Gastrocnemius medialis (tissue), 4 donors: ENCODE measurements at regions not wholly inside any gene's neighbourhood (a gene's known extent, or its start where the extent isn't known, plus 50 kb on each side); places are given as distances from the start of the nearest gene placed in this dataset.

ENCODE experiments used
- CTCF ChIP-seq, 5 experiments: fragments of 450-650 bp in 3 of 5; fragments of 200-600 bp in 2 of 5; sonication (generic) in 2 of 5; IDR thresholded peaks in 4 of 5; conservative IDR thresholded peaks in 1 of 5; 1 replicate in 4 of 5; 2 replicates in 1 of 5; pipeline ENCODE4 v1.5.1; 2016 to 2019; ENCODE audit warnings: antibody characterized with exemption in 5 of 5, mild to moderate bottlenecking in 3 of 5, moderate library complexity in 3 of 5
- POLR2A ChIP-seq, 2 donors: fragments of 450-650 bp; IDR thresholded peaks; one replicate each; pipeline ENCODE4 v1.6.1; 2017; ENCODE audit warnings: antibody characterized with exemption in 2 of 2, mild to moderate bottlenecking in 2 of 2, moderate library complexity in 2 of 2

- no peak for TF ChIP-seq POLR2A (IDR thresholded peaks at IDR 0.05)
- no peak for TF ChIP-seq CTCF (IDR thresholded peaks at IDR 0.05 in 4 of 5, conservative IDR thresholded peaks at IDR 0.05 in 1 of 5)
Observed at GRCh38 chr18:38575648-38576047, 1010.0 kb upstream of the CELF4 start.
